GM21619 (cell line): ENCODE measurements at regions not wholly inside any gene's neighbourhood (a gene's known extent, or its start where the extent isn't known, plus 50 kb on each side); places are given as distances from the start of the nearest gene placed in this dataset.
"Not testable (repeated sequence)": the region's sequence is repeated elsewhere in the genome, so short reads cannot be mapped to it uniquely, and the experiment has no call there.

ENCODE experiments used
- ATAC-seq: cut with Tn5 transposase; IDR thresholded peaks from one replicate; pipeline ENCODE4 v1.9.1; 2021; ENCODE audit not compliant: unreplicated experiment

- no peak for ATAC-seq
Observed at GRCh38 chr16:73420676-73421075, 372.7 kb upstream of the ZFHX3 start.

GRCh38 chr16:73420244-73420643, 372.3 kb upstream of the ZFHX3 start:
- ATAC-seq = no peak

- ATAC-seq = no peak
Observed at GRCh38 chr16:73418691-73419090, 370.8 kb upstream of the ZFHX3 start.

GRCh38 chr16:73418051-73418450, 370.1 kb upstream of the ZFHX3 start:
- no peak for ATAC-seq

- no peak for ATAC-seq
Observed at GRCh38 chr16:73415286-73415685, 367.4 kb upstream of the ZFHX3 start.

GRCh38 chr16:73414638-73415037, 366.7 kb upstream of the ZFHX3 start:
- no peak for ATAC-seq

- ATAC-seq = no peak
Observed at GRCh38 chr16:73413830-73414190, 365.9 kb upstream of the ZFHX3 start.

GRCh38 chr16:73413091-73413829, 365.3 kb upstream of the ZFHX3 start:
- no peak for ATAC-seq

- no peak for ATAC-seq
Observed at GRCh38 chr16:73412416-73412815, 364.5 kb upstream of the ZFHX3 start.

GRCh38 chr16:73408716-73409115, 360.8 kb upstream of the ZFHX3 start:
- no peak for ATAC-seq

- ATAC-seq = no peak
Observed at GRCh38 chr16:73408311-73408710, 360.4 kb upstream of the ZFHX3 start.

- no peak for ATAC-seq
Observed at GRCh38 chr16:73405851-73406250, 357.9 kb upstream of the ZFHX3 start.

- ATAC-seq = no peak
Observed at GRCh38 chr16:73404001-73404400, 356.1 kb upstream of the ZFHX3 start.

- ATAC-seq = no peak
Observed at GRCh38 chr16:73403291-73403690, 355.4 kb upstream of the ZFHX3 start.

GRCh38 chr16:73400951-73401350, 353.0 kb upstream of the ZFHX3 start:
- no peak for ATAC-seq

- no peak for ATAC-seq
Observed at GRCh38 chr16:73399997-73400396, 352.1 kb upstream of the ZFHX3 start.

- ATAC-seq = no peak
Observed at GRCh38 chr16:73399486-73399885, 351.6 kb upstream of the ZFHX3 start.

- ATAC-seq = not testable (repeated sequence)
Observed at GRCh38 chr16:73398604-73399003, 350.7 kb upstream of the ZFHX3 start.

GRCh38 chr16:73396556-73396955, 348.6 kb upstream of the ZFHX3 start:
- ATAC-seq = no peak

GRCh38 chr16:73390936-73391335, 343.0 kb upstream of the ZFHX3 start:
- ATAC-seq = no peak

GRCh38 chr16:73390491-73390890, 342.6 kb upstream of the ZFHX3 start:
- ATAC-seq = no peak

- no peak for ATAC-seq
Observed at GRCh38 chr16:73389085-73389484, 341.2 kb upstream of the ZFHX3 start.

GRCh38 chr16:73387979-73388378, 340.1 kb upstream of the ZFHX3 start:
- no peak for ATAC-seq
